ENCODE measurements at regions not wholly inside any gene's neighbourhood (a gene's known extent, or its start where the extent isn't known, plus 50 kb on each side); places are given as distances from the start of the nearest gene placed in this dataset.

GRCh38 chr6:28812778-28813569 lies 110.8 kb downstream of the TRIM27 start:
- TF ChIP-seq POLR2AphosphoS5 (IDR thresholded peaks at IDR 0.05; ENCODE audit: low read depth, low read length), result no peak
- TF ChIP-seq POLR2A (IDR thresholded peaks at IDR 0.05; ENCODE audit: low read depth, low read length), result no peak

Data from GM12892 (cell line).